ENCODE measurements at regions not wholly inside any gene's neighbourhood (a gene's known extent, or its start where the extent isn't known, plus 50 kb on each side); places are given as distances from the start of the nearest gene placed in this dataset.
"Not testable (repeated sequence)": the region's sequence is repeated elsewhere in the genome, so short reads cannot be mapped to it uniquely, and the experiment has no call there.

DNA sequence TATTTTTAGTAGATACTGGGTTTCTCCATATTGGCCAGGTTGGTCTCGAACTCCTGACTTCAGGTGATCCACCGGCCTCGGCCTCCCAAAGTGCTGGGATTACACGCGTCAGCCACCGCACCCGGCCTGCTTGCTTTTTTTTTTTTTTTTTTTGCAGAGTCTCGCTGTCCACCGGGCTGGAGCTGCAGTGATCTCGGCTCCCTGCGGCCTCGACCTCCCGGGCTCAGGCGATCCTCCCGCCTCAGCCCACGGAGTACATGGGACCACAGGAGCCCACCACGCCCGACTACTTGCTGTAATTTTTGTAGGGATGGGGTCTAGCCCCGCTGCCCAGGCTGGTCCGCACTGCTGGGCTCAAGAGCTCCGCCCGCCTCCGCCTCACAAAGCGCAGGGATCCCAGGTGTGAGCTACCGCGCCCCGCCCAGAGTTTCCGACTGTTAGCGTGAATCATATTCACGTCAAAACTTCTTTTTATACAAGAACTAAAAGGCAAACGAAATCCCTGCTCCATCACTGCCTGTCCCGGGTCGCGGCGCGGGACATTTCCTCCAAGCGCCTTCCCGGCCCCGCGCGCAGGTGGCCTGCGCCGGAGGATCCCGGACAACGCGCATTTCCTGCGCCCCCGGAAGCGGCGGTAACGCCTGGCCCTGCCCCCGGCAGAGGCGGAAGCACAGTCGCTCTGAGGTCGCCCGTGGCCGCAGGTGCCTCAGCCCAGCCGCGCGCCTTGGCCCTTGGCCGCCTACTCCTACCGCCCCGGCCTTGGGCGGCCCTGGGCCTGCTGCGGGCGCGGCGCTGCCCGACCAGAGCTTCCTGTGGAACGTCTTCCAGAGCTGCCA, 50.9 kb upstream of the APOD start:
- DNase-seq (ENCODE audit: low spot score), result not testable (repeated sequence)
